ENCODE measurements at regions not wholly inside any gene's neighbourhood (a gene's known extent, or its start where the extent isn't known, plus 50 kb on each side); places are given as distances from the start of the nearest gene placed in this dataset.

GRCh38 chr5:73365301-73365853 is 83.2 kb downstream of the FOXD1 start:
- Histone ChIP-seq H3K27me3 (ENCODE audit: control insufficient read depth in 5 of 5, insufficient read depth in 4 of 5, low read length in 5 of 5) (peaks cover 0 to 4% (median 2%) of the 10 kb centered on the region in 5 donors), H3K36me3 (ENCODE audit: control insufficient read depth in 5 of 5, insufficient read depth in 5 of 5, low read length in 5 of 5) (no peaks in the 10 kb centered on the region), H3K27ac (ENCODE audit: low read depth, low read length) (no peak overlapping the region), H3K4me3 (ENCODE audit: low read depth in 1 of 5, low read length in 5 of 5) (no peak overlapping the region), H3K9ac (ENCODE audit: low read length in 5 of 5) (no peak overlapping the region), H3K4me1 (ENCODE audit: control insufficient read depth in 5 of 5, insufficient read depth in 5 of 5, low read length in 5 of 5) (no peaks in the 10 kb centered on the region), H3K9me3 (ENCODE audit: control insufficient read depth in 5 of 5, low read length in 5 of 5) (no peaks in the 10 kb centered on the region)

DNA sequence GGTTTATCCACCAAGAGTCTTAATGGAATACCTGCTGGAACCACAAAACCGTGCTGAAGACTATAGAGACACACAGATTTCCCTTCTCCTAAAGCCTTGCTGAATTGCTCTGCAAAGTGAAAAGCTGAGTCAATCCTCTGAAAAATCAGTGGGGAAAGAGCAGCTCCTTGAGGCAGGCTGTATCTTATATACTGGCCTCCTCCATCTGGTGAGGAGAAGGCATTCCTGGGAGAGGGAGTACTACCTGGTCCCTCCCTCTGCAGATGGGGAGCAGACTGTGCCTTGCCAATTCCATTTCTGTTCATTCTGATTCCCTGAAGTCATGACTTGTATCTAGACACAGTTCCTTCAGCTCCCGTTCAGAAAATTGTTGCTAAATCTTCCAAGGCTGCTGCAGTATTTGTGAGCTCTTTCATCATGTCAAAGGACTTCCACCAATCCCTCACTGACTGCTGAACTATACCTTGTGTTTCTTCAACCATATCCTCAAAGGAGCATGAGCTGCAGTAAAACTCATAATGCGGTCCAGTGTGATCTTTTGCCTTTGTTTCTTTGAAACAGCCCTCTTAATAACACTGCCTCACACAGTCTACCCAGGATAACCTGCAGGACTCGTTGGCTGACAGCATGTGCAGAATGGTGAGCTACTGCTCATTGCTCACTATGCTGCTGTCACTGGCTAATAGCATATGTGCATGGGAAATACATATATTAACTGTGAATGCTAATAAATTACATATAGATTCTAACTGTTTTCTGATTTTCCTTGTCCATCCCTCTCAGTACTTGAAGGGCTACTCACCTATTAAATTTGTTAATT is 84.5 kb downstream of the FOXD1 start:
- H3K4me3 ChIP-seq (ENCODE audit: low read depth in 1 of 5, low read length in 5 of 5), result no peak overlapping the region
- peaks cover 0 to 2% (median 0%) of the 10 kb centered on the region in 5 donors for H3K27me3 ChIP-seq (ENCODE audit: control insufficient read depth in 5 of 5, insufficient read depth in 4 of 5, low read length in 5 of 5)
- H3K9ac ChIP-seq (ENCODE audit: low read length in 5 of 5), result no peak overlapping the region
- no peaks in the 10 kb centered on the region for H3K4me1 ChIP-seq (ENCODE audit: control insufficient read depth in 5 of 5, insufficient read depth in 5 of 5, low read length in 5 of 5)
- H3K36me3 ChIP-seq (ENCODE audit: control insufficient read depth in 5 of 5, insufficient read depth in 5 of 5, low read length in 5 of 5), result no peaks in the 10 kb centered on the region
- H3K9me3 ChIP-seq (ENCODE audit: control insufficient read depth in 5 of 5, low read length in 5 of 5), result no peaks in the 10 kb centered on the region
- no peak overlapping the region for H3K27ac ChIP-seq (ENCODE audit: low read depth, low read length)

- peaks cover 0 to 8% (median 0%) of the 10 kb centered on the region in 5 donors for H3K27me3 ChIP-seq (ENCODE audit: control insufficient read depth in 5 of 5, insufficient read depth in 4 of 5, low read length in 5 of 5)
- no peak overlapping the region for H3K9ac ChIP-seq (ENCODE audit: low read length in 5 of 5)
- H3K4me3 ChIP-seq (ENCODE audit: low read depth in 1 of 5, low read length in 5 of 5), result no peak overlapping the region
- H3K9me3 ChIP-seq (ENCODE audit: control insufficient read depth in 5 of 5, low read length in 5 of 5), result no peaks in the 10 kb centered on the region
- no peaks in the 10 kb centered on the region for H3K36me3 ChIP-seq (ENCODE audit: control insufficient read depth in 5 of 5, insufficient read depth in 5 of 5, low read length in 5 of 5)
- no peaks in the 10 kb centered on the region for H3K4me1 ChIP-seq (ENCODE audit: control insufficient read depth in 5 of 5, insufficient read depth in 5 of 5, low read length in 5 of 5)
- H3K27ac ChIP-seq (ENCODE audit: low read depth, low read length), result no peak overlapping the region
Measured at GRCh38 chr5:73359395-73359794, 89.2 kb downstream of the FOXD1 start.

DNA sequence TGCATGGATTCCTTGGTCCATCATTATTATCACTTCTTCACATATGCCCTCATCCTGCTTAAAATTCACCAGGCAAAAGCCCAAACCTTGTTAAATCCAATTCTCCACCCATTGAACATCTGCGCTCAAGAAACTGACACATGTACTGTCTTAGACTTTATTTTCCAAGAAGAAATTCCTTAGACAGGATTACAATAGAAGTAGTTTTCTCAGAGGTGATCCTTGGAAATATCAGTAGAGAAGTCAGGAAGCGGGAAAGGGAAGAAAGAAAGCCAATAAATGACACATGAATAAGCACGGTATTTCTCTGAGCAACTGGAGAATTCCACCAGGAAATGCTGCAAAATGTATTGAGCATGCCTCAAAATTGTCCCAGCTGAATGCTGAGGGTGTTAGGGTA is 90.2 kb downstream of the FOXD1 start:
- no peak overlapping the region for H3K4me3 ChIP-seq (ENCODE audit: low read depth in 1 of 5, low read length in 5 of 5)
- peaks cover 3 to 11% (median 6%) of the 10 kb centered on the region in 5 donors for H3K27me3 ChIP-seq (ENCODE audit: control insufficient read depth in 5 of 5, insufficient read depth in 4 of 5, low read length in 5 of 5)
- peaks cover 0 to 2% (median 0%) of the 10 kb centered on the region in 5 donors for H3K9me3 ChIP-seq (ENCODE audit: control insufficient read depth in 5 of 5, low read length in 5 of 5)
- H3K27ac ChIP-seq (ENCODE audit: low read depth, low read length), result no peak overlapping the region
- H3K4me1 ChIP-seq (ENCODE audit: control insufficient read depth in 5 of 5, insufficient read depth in 5 of 5, low read length in 5 of 5), result no peaks in the 10 kb centered on the region
- H3K36me3 ChIP-seq (ENCODE audit: control insufficient read depth in 5 of 5, insufficient read depth in 5 of 5, low read length in 5 of 5), result no peaks in the 10 kb centered on the region
- H3K9ac ChIP-seq (ENCODE audit: low read length in 5 of 5), result no peak overlapping the region

GRCh38 chr5:73357576-73357975 is 91.0 kb downstream of the FOXD1 start:
- H3K4me3 ChIP-seq (ENCODE audit: low read depth in 1 of 5, low read length in 5 of 5), result no peak overlapping the region
- no peak overlapping the region for H3K27ac ChIP-seq (ENCODE audit: low read depth, low read length)
- no peaks in the 10 kb centered on the region for H3K4me1 ChIP-seq (ENCODE audit: control insufficient read depth in 5 of 5, insufficient read depth in 5 of 5, low read length in 5 of 5)

GRCh38 chr5:73355108-73355507 is 93.5 kb downstream of the FOXD1 start:
- Histone ChIP-seq H3K36me3 (ENCODE audit: control insufficient read depth in 5 of 5, insufficient read depth in 5 of 5, low read length in 5 of 5) (no peaks in the 10 kb centered on the region), H3K27me3 (ENCODE audit: control insufficient read depth in 5 of 5, insufficient read depth in 4 of 5, low read length in 5 of 5) (peaks cover 3 to 11% (median 6%) of the 10 kb centered on the region in 5 donors), H3K4me1 (ENCODE audit: control insufficient read depth in 5 of 5, insufficient read depth in 5 of 5, low read length in 5 of 5) (no peaks in the 10 kb centered on the region), H3K9ac (ENCODE audit: low read length in 5 of 5) (no peak overlapping the region), H3K9me3 (ENCODE audit: control insufficient read depth in 5 of 5, low read length in 5 of 5) (peaks cover 0 to 6% (median 5%) of the 10 kb centered on the region in 5 donors), H3K27ac (ENCODE audit: low read depth, low read length) (no peak overlapping the region), H3K4me3 (ENCODE audit: low read depth in 1 of 5, low read length in 5 of 5) (no peak overlapping the region)

More at GRCh38 chr5:73357576-73357975, 91.0 kb downstream of the FOXD1 start:
- no peaks in the 10 kb centered on the region for H3K36me3 ChIP-seq (ENCODE audit: control insufficient read depth in 5 of 5, insufficient read depth in 5 of 5, low read length in 5 of 5)
- H3K9me3 ChIP-seq (ENCODE audit: control insufficient read depth in 5 of 5, low read length in 5 of 5), result peaks cover 0 to 2% (median 0%) of the 10 kb centered on the region in 5 donors
- peaks cover 3 to 11% (median 6%) of the 10 kb centered on the region in 5 donors for H3K27me3 ChIP-seq (ENCODE audit: control insufficient read depth in 5 of 5, insufficient read depth in 4 of 5, low read length in 5 of 5)
- H3K9ac ChIP-seq (ENCODE audit: low read length in 5 of 5), result no peak overlapping the region

DNA sequence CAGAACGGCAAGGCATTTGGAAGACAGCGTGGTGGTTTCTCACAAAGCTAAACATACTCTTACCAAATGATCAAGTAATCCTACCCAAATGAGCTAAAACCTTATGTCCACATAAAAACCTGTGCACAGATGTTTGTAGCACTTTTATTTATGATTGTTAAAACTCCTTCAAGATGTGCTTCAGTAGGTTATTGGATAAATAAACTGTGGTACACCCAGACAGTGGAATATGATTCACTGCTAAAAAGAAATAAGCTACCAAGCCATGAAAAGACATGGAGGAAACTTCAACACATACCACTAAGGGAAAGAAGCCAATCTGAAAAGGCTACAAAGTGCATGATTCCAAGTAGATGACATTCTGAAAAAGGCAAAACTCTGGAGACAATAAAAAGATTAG is 94.2 kb downstream of the FOXD1 start:
- H3K4me1 ChIP-seq (ENCODE audit: control insufficient read depth in 5 of 5, insufficient read depth in 5 of 5, low read length in 5 of 5), result no peaks in the 10 kb centered on the region
- peaks cover 3 to 11% (median 6%) of the 10 kb centered on the region in 5 donors for H3K27me3 ChIP-seq (ENCODE audit: control insufficient read depth in 5 of 5, insufficient read depth in 4 of 5, low read length in 5 of 5)
- no peak overlapping the region for H3K9ac ChIP-seq (ENCODE audit: low read length in 5 of 5)
- H3K36me3 ChIP-seq (ENCODE audit: control insufficient read depth in 5 of 5, insufficient read depth in 5 of 5, low read length in 5 of 5), result no peaks in the 10 kb centered on the region
- H3K27ac ChIP-seq (ENCODE audit: low read depth, low read length), result no peak overlapping the region
- H3K4me3 ChIP-seq (ENCODE audit: low read depth in 1 of 5, low read length in 5 of 5), result no peak overlapping the region
- H3K9me3 ChIP-seq (ENCODE audit: control insufficient read depth in 5 of 5, low read length in 5 of 5), result peaks cover 0 to 12% (median 8%) of the 10 kb centered on the region in 5 donors

DNA sequence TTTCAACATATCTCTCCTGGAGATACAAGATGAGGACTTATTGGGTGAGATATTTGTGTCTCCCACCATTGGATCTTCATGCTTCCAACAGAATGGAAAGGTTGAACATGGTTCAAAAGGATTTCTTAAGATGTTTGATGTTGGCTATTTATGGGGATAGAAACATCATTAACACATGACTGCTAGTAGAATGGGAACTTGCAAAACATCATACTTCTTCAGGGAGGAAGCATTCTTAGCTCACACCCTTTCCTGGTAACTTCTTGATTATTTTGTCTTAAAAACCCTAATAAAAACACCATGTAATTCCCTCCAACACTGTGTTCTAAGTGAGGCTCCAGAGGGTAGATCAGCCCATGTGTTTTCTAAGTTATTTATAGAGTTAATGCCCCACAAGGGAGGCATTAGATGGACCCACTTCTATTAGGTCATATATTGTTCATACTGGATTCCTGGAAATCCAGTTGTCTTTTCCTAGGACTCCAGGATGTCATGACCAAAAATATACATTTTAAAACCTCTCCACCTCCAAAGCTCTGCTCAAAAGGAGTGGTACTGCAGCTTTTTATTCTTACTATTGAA is 95.8 kb downstream of the FOXD1 start:
- H3K4me3 ChIP-seq (ENCODE audit: low read depth in 1 of 5, low read length in 5 of 5), result no peak overlapping the region
- no peak overlapping the region for H3K9ac ChIP-seq (ENCODE audit: low read length in 5 of 5)
- no peak overlapping the region for H3K27ac ChIP-seq (ENCODE audit: low read depth, low read length)
- no peaks in the 10 kb centered on the region for H3K4me1 ChIP-seq (ENCODE audit: control insufficient read depth in 5 of 5, insufficient read depth in 5 of 5, low read length in 5 of 5)
- peaks cover 0 to 10% (median 6%) of the 10 kb centered on the region in 5 donors for H3K27me3 ChIP-seq (ENCODE audit: control insufficient read depth in 5 of 5, insufficient read depth in 4 of 5, low read length in 5 of 5)
- H3K9me3 ChIP-seq (ENCODE audit: control insufficient read depth in 5 of 5, low read length in 5 of 5), result peaks cover 0 to 20% (median 18%) of the 10 kb centered on the region in 5 donors
- no peaks in the 10 kb centered on the region for H3K36me3 ChIP-seq (ENCODE audit: control insufficient read depth in 5 of 5, insufficient read depth in 5 of 5, low read length in 5 of 5)

GRCh38 chr5:73352243-73352642 is 96.3 kb downstream of the FOXD1 start:
- peaks cover 0 to 10% (median 6%) of the 10 kb centered on the region in 5 donors for H3K27me3 ChIP-seq (ENCODE audit: control insufficient read depth in 5 of 5, insufficient read depth in 4 of 5, low read length in 5 of 5)
- H3K4me3 ChIP-seq (ENCODE audit: low read depth in 1 of 5, low read length in 5 of 5), result no peak overlapping the region
- H3K9me3 ChIP-seq (ENCODE audit: control insufficient read depth in 5 of 5, low read length in 5 of 5), result peaks cover 1 to 22% (median 18%) of the 10 kb centered on the region in 5 donors
- no peak overlapping the region for H3K9ac ChIP-seq (ENCODE audit: low read length in 5 of 5)
- H3K27ac ChIP-seq (ENCODE audit: low read depth, low read length), result no peak overlapping the region
- H3K36me3 ChIP-seq (ENCODE audit: control insufficient read depth in 5 of 5, insufficient read depth in 5 of 5, low read length in 5 of 5), result no peaks in the 10 kb centered on the region
- H3K4me1 ChIP-seq (ENCODE audit: control insufficient read depth in 5 of 5, insufficient read depth in 5 of 5, low read length in 5 of 5), result no peaks in the 10 kb centered on the region

GRCh38 chr5:73351593-73351992 is 97.0 kb downstream of the FOXD1 start:
- H3K27me3 ChIP-seq (ENCODE audit: control insufficient read depth in 5 of 5, insufficient read depth in 4 of 5, low read length in 5 of 5), result peaks cover 0 to 10% (median 6%) of the 10 kb centered on the region in 5 donors
- no peaks in the 10 kb centered on the region for H3K4me1 ChIP-seq (ENCODE audit: control insufficient read depth in 5 of 5, insufficient read depth in 5 of 5, low read length in 5 of 5)
- H3K4me3 ChIP-seq (ENCODE audit: low read depth in 1 of 5, low read length in 5 of 5), result no peak overlapping the region
- H3K36me3 ChIP-seq (ENCODE audit: control insufficient read depth in 5 of 5, insufficient read depth in 5 of 5, low read length in 5 of 5), result no peaks in the 10 kb centered on the region
- no peak overlapping the region for H3K27ac ChIP-seq (ENCODE audit: low read depth, low read length)
- peaks cover 4 to 29% (median 18%) of the 10 kb centered on the region in 5 donors for H3K9me3 ChIP-seq (ENCODE audit: control insufficient read depth in 5 of 5, low read length in 5 of 5)
- no peak overlapping the region for H3K9ac ChIP-seq (ENCODE audit: low read length in 5 of 5)
